GM21576 (cell line): ENCODE measurements at regions not wholly inside any gene's neighbourhood (a gene's known extent, or its start where the extent isn't known, plus 50 kb on each side); places are given as distances from the start of the nearest gene placed in this dataset.

Experiments
- ATAC-seq: cut with Tn5 transposase; IDR thresholded peaks from one replicate; pipeline ENCODE4 v1.9.1; 2021; ENCODE audit warnings: mild to moderate bottlenecking, moderate library complexity; ENCODE audit not compliant: unreplicated experiment

DNA sequence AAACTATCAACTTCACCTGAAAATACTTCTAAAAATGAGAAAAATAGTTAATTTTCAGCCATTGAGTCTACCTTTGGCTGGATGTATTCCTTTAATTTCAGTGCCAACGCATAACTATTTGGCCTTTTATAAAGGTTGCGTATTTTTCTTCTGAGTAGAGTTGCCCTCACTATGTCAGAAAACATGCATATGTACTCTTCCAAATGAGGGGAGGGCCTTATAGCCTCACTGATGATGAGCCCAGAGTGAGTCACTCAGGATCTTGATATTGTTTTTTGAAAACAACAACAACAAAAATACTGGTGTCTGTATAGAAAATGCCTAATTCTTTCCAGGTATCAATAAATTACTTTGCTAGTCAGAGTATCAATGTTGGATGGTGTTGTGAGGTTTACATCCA, 349.3 kb downstream of the FBXO8 start:
- ATAC-seq, result no peak

- no peak for ATAC-seq
Measured at GRCh38 chr4:173932701-173933100, 350.8 kb downstream of the FBXO8 start.

GRCh38 chr4:173930329-173930967, 353.0 kb downstream of the FBXO8 start:
- ATAC-seq, result no peak

GRCh38 chr4:173929921-173930320, 353.5 kb downstream of the FBXO8 start:
- ATAC-seq, result no peak

GRCh38 chr4:173924561-173924960, 358.9 kb downstream of the FBXO8 start:
- peak; percentile 58 for ATAC-seq

DNA sequence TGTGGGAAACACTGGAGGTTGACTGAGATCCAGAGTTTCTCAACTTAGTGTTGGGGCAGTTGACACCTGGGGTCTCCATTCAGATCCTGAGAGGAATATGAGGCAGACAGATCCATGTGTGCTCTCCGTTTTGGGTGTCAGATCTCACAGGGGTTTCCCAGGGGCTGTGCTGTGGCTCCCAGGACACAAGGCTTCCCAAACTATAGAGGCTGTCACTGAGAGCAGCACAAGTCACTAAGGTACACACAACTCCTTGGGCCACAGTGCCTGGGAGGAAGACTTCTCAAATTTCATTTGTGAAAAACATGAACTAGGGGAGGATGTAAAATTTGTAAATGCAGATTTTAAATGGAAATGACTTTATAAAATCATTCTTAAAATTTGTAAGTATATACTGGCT, 363.6 kb downstream of the FBXO8 start:
- ATAC-seq, result no peak

GRCh38 chr4:173919196-173919595, 364.3 kb downstream of the FBXO8 start:
- ATAC-seq, result no peak

- no peak for ATAC-seq
Measured at GRCh38 chr4:173917255-173917960, 366.1 kb downstream of the FBXO8 start.

GRCh38 chr4:173913496-173913895, 370.0 kb downstream of the FBXO8 start:
- ATAC-seq, result no peak

DNA sequence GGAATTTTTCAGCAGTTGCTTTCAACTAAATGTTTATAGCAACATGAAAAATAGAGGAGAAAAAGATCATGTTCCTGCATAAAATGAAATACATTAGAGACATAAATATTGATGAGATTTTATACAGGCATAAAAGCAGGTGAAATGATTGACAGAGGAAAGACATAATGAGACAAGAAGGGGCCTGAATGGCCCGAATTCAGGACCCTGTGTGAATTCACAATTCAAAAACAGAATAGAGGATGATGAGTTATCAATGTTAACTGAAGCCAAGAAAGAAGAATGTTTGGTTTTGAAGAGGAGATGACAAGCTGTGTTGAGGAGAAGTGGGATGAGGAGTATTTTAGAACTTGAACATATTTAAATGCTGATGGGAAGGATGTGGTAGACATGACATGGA, 371.1 kb downstream of the FBXO8 start:
- ATAC-seq, result no peak

DNA sequence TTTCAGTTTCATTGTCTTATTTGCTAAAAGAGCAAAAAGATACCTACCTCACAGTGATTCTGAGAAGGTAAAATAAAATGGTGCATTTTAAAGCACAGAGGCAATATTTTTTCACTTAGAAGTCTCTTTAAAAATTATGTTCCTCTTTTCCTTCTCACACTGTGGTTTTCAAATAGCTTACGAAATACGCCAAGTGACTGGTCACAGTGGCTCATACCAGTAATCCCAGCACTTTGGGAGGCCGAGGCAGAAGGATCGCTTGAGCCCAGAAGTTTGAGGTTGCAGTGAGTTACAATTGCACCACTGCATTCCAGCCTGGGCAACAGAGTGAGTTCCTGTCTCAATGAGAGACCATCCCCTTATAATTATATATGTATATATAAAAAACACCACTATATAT, 372.6 kb downstream of the FBXO8 start:
- no peak for ATAC-seq

GRCh38 chr4:173909294-173909693, 374.2 kb downstream of the FBXO8 start:
- ATAC-seq, result no peak

- no peak for ATAC-seq
Measured at GRCh38 chr4:173899813-173900212, 369.8 kb upstream of the HAND2 start.

DNA sequence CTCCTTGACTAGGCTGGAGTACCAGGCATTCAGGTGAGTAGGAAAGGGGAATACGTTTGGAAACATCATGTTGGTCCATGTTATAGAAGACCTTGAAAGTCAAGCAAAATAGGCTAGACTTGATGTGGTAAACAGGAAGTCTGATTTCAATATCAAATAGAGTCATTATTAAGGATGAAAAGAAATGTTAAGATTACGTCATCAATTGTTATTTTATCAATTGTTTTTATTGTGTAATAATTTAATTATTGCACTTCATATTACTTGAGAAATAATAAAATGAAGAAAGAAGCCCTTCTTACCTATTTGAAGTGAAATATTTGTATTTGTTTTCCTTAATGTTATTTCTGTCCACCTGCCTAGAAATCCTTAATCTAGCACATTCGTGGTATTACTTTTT, 361.0 kb upstream of the HAND2 start:
- ATAC-seq, result no peak

GRCh38 chr4:173883821-173884220, 353.8 kb upstream of the HAND2 start:
- ATAC-seq, result no peak

- no peak for ATAC-seq
Measured at GRCh38 chr4:173880897-173881296, 350.9 kb upstream of the HAND2 start.

DNA sequence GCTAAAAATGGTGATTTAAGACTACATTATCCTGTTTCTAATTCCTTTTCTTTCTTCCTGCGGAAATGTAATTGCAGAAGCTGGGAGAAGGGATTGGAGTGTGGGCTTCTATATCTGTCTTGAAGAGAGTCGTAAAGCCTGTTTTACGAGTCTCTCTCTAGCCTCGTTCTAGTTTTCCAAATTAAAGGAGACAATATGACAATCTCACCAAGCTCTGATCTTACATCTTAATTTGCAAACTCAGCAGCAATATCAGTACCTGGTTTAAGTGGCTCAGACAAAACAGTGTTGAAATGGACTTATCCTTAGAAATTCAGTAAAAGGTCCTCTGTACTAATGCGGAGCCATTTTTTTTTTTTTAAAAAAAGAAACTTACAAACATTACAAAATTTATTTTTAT, 349.5 kb upstream of the HAND2 start:
- no peak for ATAC-seq

GRCh38 chr4:173878701-173879100, 348.7 kb upstream of the HAND2 start:
- no peak for ATAC-seq

- no peak for ATAC-seq
Measured at GRCh38 chr4:173871643-173872042, 341.6 kb upstream of the HAND2 start.

DNA sequence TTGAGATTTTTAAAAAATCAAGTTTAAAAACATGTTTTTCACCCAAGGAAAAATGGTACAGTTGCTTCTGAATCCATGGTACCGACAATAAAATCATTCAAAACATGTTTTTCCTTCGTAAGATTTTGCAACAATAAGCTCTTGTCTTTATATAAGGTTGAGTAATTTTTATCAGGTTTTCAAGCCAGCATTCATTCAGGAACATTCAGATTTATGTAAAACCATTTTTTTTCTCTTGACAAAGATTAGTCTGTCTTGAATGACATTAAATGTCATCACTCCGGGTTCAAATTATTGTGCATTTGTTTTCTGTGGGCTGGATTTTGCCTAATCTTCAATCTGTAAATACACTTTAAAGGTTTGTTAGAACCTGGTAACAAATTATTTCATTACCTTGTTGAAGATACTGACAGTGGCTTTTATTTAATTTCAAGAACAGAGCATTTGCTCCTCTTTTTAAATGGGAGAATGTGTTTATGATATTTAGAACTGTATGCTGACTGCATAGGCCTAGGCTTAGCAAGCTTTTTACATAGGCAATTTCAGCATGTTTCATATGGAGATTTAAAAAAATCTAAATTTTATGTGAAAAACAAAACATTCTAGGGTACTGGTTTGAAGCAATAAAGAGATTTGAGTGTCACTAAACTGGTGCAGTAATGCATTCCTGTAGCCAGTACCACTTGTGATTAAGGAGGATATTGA, 336.4 kb upstream of the HAND2 start:
- ATAC-seq, result no peak

DNA sequence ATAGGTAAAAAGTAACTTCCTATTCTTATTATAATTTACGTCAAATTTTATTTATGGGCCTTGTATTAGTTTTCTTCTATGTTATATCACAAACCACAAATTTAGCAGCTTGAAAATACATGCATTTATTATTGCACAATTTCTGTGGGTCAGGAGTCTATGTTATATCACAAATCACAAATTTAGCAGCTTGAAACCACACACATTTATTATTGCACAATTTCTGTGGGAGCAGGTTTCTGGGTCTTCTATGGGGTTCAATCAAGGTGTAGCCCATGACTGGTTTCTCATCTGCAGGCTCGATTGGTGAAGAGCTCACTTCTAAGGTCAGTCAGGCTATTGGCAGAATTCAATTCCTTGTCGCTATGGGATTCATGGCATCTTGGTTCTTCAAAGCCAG, 332.7 kb upstream of the HAND2 start:
- ATAC-seq, result no peak

GRCh38 chr4:173860094-173860493, 330.1 kb upstream of the HAND2 start:
- no peak for ATAC-seq
